ENCODE measurements at regions not wholly inside any gene's neighbourhood (a gene's known extent, or its start where the extent isn't known, plus 50 kb on each side); places are given as distances from the start of the nearest gene placed in this dataset.

DNA sequence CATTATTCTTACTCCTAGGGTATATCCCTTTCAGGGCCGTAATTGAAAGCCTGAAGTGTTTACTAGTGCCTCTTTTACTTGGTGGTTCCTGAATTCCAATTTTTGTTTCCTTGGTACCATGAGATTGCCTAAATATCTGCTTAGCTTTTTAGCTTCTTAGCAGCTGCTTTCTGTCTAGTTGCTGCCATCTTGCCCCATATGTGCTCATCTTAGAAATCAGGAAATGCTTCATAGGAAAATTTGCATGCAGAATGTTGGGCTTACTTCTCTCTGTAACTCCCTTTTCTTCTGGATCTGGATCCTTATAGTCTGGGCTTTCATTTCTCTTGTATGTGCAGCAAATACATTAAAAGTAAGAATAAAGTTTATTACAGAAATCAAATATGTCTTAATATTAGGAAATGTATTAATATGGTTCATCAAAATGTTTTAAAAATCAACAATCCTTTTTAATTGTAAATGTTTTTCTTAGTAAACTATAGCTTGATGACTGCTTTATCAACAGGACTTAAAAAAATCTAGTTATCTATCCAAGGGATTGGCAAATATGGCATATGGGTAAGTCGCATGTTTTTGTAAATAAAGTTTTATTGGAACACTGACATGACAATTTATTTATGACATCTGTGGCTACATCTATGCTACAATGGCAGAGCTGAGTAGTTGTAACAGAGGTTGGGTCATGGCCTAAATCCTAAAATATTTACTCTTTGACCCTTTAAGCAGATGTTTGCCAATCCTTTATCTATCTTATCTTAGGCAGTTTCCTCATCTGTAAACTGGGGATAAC, 73.5 kb upstream of the CDK6 start:
- FAIRE-seq (no peak), DNase-seq (ENCODE audit: low read depth, low spot score) (no peak)
- Histone ChIP-seq H3K27ac (ENCODE audit: control insufficient read depth, insufficient read depth, low read length) (no peak overlapping the region), H3K79me2 (ENCODE audit: control insufficient read depth, insufficient read depth, low read length) (no peaks in the 10 kb centered on the region), H3K9me3 (ENCODE audit: control insufficient read depth, low read depth, low read length) (no peaks in the 10 kb centered on the region), H3K4me3 (ENCODE audit: control insufficient read depth in 2 of 3, extremely low read depth in 1 of 3, insufficient read depth in 2 of 3, low read depth in 1 of 3, low read length in 3 of 3) (no peak overlapping the region), H3K4me2 (ENCODE audit: control insufficient read depth, extremely low read depth, insufficient read depth, low read depth, low read length) (no peak overlapping the region), H2AFZ (ENCODE audit: control insufficient read depth, low read length) (peak overlapping the region; percentile 42), H3K4me1 (ENCODE audit: control insufficient read depth, extremely low read depth, insufficient read depth, low read length) (peaks cover 4% of the 10 kb centered on the region), H3K27me3 (ENCODE audit: control insufficient read depth, extremely low read depth, insufficient read depth, low read length) (no peaks in the 10 kb centered on the region), H3K36me3 (ENCODE audit: control insufficient read depth in 2 of 2, extremely low read depth in 1 of 2, insufficient read depth in 2 of 2, low read length in 2 of 2) (no peaks in the 10 kb centered on the region), H3K9me1 (ENCODE audit: control insufficient read depth, extremely low read depth, insufficient read depth, low read length) (no peaks in the 10 kb centered on the region), H4K20me1 (ENCODE audit: control insufficient read depth, extremely low read depth, insufficient read depth, low read length) (no peaks in the 10 kb centered on the region), H3K9ac (ENCODE audit: control insufficient read depth, extremely low read depth, insufficient read depth, low read length) (no peak overlapping the region)
- dilution Hi-C loops (cut with MboI; ENCODE audit: extremely low pct_ligation_motif_present, low sequenced_read_pairs) = no loop called here
- no peak for TF ChIP-seq EZH2 (IDR thresholded peaks at IDR 0.05; ENCODE audit: low read length)
- TF ChIP-seq, protein P1, sequence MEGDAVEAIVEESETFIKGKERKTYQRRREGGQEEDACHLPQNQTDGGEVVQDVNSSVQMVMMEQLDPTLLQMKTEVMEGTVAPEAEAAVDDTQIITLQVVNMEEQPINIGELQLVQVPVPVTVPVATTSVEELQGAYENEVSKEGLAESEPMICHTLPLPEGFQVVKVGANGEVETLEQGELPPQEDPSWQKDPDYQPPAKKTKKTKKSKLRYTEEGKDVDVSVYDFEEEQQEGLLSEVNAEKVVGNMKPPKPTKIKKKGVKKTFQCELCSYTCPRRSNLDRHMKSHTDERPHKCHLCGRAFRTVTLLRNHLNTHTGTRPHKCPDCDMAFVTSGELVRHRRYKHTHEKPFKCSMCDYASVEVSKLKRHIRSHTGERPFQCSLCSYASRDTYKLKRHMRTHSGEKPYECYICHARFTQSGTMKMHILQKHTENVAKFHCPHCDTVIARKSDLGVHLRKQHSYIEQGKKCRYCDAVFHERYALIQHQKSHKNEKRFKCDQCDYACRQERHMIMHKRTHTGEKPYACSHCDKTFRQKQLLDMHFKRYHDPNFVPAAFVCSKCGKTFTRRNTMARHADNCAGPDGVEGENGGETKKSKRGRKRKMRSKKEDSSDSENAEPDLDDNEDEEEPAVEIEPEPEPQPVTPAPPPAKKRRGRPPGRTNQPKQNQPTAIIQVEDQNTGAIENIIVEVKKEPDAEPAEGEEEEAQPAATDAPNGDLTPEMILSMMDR (optimal IDR thresholded peaks at IDR 0.05 in 1 of 3, IDR thresholded peaks at IDR 0.05 in 1 of 3, conservative IDR thresholded peaks at IDR 0.05 in 1 of 3; ENCODE audit: extremely low read depth in 1 of 3, insufficient read depth in 2 of 3, low read length in 3 of 3) = no peak

DNA sequence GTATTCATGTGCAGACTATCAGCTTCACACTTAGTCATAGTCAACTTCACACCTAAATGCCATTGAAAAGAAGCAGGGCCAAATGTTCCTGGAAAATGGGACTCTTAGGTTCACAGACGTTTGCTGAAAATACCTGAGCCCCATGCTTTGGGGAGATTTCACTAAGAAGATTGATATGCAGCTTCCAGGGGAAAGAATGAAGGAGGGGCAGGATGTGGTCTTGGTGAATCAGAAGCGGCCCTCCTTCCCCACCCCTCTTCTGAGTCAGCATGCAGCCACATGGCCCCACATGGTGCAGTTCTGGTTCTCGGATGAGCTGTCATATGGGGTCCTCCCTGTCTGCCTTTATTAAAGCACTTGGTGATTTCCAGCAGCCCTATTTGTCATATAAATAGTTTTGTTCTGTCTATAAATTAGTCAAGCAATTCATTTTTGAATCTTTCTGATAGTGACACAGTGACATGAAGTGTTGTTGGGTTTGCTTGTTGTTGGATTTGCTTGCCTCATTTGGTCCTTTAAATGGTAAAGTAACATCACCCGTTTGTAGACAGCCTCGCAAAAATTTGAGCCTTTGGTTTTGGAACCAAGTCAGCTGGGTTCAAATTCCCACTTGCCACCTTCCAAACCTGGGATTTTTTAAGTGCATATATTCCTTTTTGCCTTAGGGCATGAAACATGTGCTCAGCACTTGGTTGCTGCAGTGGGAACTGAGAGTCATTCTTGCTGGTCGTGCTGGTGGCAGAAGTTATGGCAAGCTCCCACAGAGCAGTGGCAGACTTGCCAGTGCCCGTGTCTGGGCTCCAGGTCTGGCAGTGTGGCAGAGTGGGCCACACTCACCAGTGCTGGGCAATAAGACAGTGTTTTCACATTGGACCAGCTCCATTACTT, 68.1 kb upstream of the CDK6 start:
- H3K36me3 ChIP-seq (ENCODE audit: control insufficient read depth in 2 of 2, extremely low read depth in 1 of 2, insufficient read depth in 2 of 2, low read length in 2 of 2) = no peaks in the 10 kb centered on the region
- no peaks in the 10 kb centered on the region for H3K9me1 ChIP-seq (ENCODE audit: control insufficient read depth, extremely low read depth, insufficient read depth, low read length)
- peak overlapping the region; percentile 34 for H3K4me2 ChIP-seq (ENCODE audit: control insufficient read depth, extremely low read depth, insufficient read depth, low read depth, low read length)
- FAIRE-seq (peak; percentile 92), DNase-seq (ENCODE audit: low read depth, low spot score) (peak; percentile 97)
- H3K9ac ChIP-seq (ENCODE audit: control insufficient read depth, extremely low read depth, insufficient read depth, low read length) = peak overlapping the region; percentile 60
- no peaks in the 10 kb centered on the region for H3K27me3 ChIP-seq (ENCODE audit: control insufficient read depth, extremely low read depth, insufficient read depth, low read length)
- no peaks in the 10 kb centered on the region for H4K20me1 ChIP-seq (ENCODE audit: control insufficient read depth, extremely low read depth, insufficient read depth, low read length)
- H2AFZ ChIP-seq (ENCODE audit: control insufficient read depth, low read length) = peak overlapping the region; percentile 2
- no peaks in the 10 kb centered on the region for H3K79me2 ChIP-seq (ENCODE audit: control insufficient read depth, insufficient read depth, low read length)
- H3K27ac ChIP-seq (ENCODE audit: control insufficient read depth, insufficient read depth, low read length) = peak overlapping the region; percentile 93
- dilution Hi-C loops (cut with MboI; ENCODE audit: extremely low pct_ligation_motif_present, low sequenced_read_pairs) = no loop called here
- H3K9me3 ChIP-seq (ENCODE audit: control insufficient read depth, low read depth, low read length) = no peaks in the 10 kb centered on the region
- H3K4me1 ChIP-seq (ENCODE audit: control insufficient read depth, extremely low read depth, insufficient read depth, low read length) = peaks cover 22% of the 10 kb centered on the region
- no peak for TF ChIP-seq EZH2 (IDR thresholded peaks at IDR 0.05; ENCODE audit: low read length)
- H3K4me3 ChIP-seq (ENCODE audit: control insufficient read depth in 2 of 3, extremely low read depth in 1 of 3, insufficient read depth in 2 of 3, low read depth in 1 of 3, low read length in 3 of 3) = no peak overlapping the region

All from keratinocyte (primary cell).